GM23338 (cell line): ENCODE measurements at regions not wholly inside any gene's neighbourhood (a gene's known extent, or its start where the extent isn't known, plus 50 kb on each side); places are given as distances from the start of the nearest gene placed in this dataset.

Experiments
- ATAC-seq: fragments of 200-7000 bp; cut with Tn5 transposase; 3 replicates; pipeline ENCODE4 v1.9.1; 2020
- DNase-seq: peaks from one replicate; pipeline ENCODE4 v3.0.0-alpha.2; 2015; ENCODE audit warnings: low spot score
- H2AFZ ChIP-seq: fragments of 200-600 bp; sonication (generic); 2 replicates; pipeline ENCODE4 v1.8.0; 2016; ENCODE audit warnings: antibody characterized with exemption, mild to moderate bottlenecking, moderate library complexity
- H3F3A ChIP-seq: fragments of 200-600 bp; sonication (generic); replicated peaks from 2 replicates; pipeline ENCODE4 v1.8.0; 2017; ENCODE audit warnings: antibody characterized with exemption, mixed run types, low read depth
- H3K27ac ChIP-seq: fragments of 200-600 bp; sonication (generic); 2 replicates; pipeline ENCODE4 v1.6.1; 2016; ENCODE audit warnings: low read depth
- H3K27me3 ChIP-seq: fragments of 200-600 bp; sonication (generic); 2 replicates; pipeline ENCODE4 v1.8.0; 2016; ENCODE audit warnings: mild to moderate bottlenecking, mixed run types, moderate library complexity; ENCODE audit not compliant: insufficient read depth
- H3K36me3 ChIP-seq: fragments of 200-600 bp; sonication (generic); 2 replicates; pipeline ENCODE4 v1.8.0; 2016; ENCODE audit warnings: mild to moderate bottlenecking; ENCODE audit not compliant: insufficient read depth
- H3K4me1 ChIP-seq: fragments of 200-600 bp; sonication (generic); 2 replicates; pipeline ENCODE4 v1.8.0; 2016; ENCODE audit warnings: mild to moderate bottlenecking, moderate library complexity; ENCODE audit not compliant: insufficient read depth
- H3K4me2 ChIP-seq: fragments of 200-600 bp; sonication (generic); 2 replicates; pipeline ENCODE4 v1.7.1; 2017; ENCODE audit warnings: mixed run types
- H3K4me3 ChIP-seq: fragments of 200-600 bp; sonication (generic); 2 replicates; pipeline ENCODE4 v1.6.1; 2016; ENCODE audit warnings: mixed run types
- H3K79me2 ChIP-seq: fragments of 200-600 bp; sonication (generic); replicated peaks from 2 replicates; pipeline ENCODE4 v1.8.0; 2017; ENCODE audit warnings: mild to moderate bottlenecking; ENCODE audit not compliant: insufficient read depth
- H3K9me2 ChIP-seq: fragments of 200-600 bp; sonication (generic); 2 replicates; pipeline ENCODE4 v1.8.0; 2017; ENCODE audit not compliant: insufficient read depth
- H4K20me1 ChIP-seq: fragments of 200-600 bp; sonication (generic); replicated peaks from 2 replicates; pipeline ENCODE4 v1.8.0; 2017; ENCODE audit warnings: mild to moderate bottlenecking; ENCODE audit not compliant: insufficient read depth
- H3K27ac Mint-ChIP-seq: 2 replicates; pipeline ENCODE4 v1.8.0; 2020; ENCODE audit warnings: inconsistent platforms, mild to moderate bottlenecking, moderate library complexity, mixed read lengths
- H3K27me3 Mint-ChIP-seq: 3 replicates; pipeline ENCODE4 v1.8.0; 2022; ENCODE audit warnings: low read depth, mild to moderate bottlenecking, moderate library complexity, mixed read lengths, inconsistent platforms; ENCODE audit not compliant: insufficient read depth, poor library complexity
- H3K36me3 Mint-ChIP-seq: 3 replicates; pipeline ENCODE4 v1.8.0; 2021; ENCODE audit warnings: low read depth, mild to moderate bottlenecking, inconsistent platforms, moderate library complexity, mixed read lengths
- H3K4me1 Mint-ChIP-seq: 3 replicates; pipeline ENCODE4 v1.8.0; 2020; ENCODE audit warnings: mild to moderate bottlenecking, inconsistent platforms, mixed read lengths
- H3K4me3 Mint-ChIP-seq: 3 replicates; pipeline ENCODE4 v1.8.0; 2021; ENCODE audit warnings: moderate library complexity, mild to moderate bottlenecking, inconsistent platforms, mixed read lengths
- H3K9me3 Mint-ChIP-seq: 3 replicates; pipeline ENCODE4 v1.8.0; 2020; ENCODE audit warnings: moderate library complexity, mild to moderate bottlenecking, inconsistent platforms, mixed read lengths
- CREB1 ChIP-seq: fragments of 250-450 bp; sonication (Bioruptor Pico); IDR thresholded peaks from 2 replicates; pipeline ENCODE4 v1.5.0; 2020; ENCODE audit warnings: low read depth, mild to moderate bottlenecking, moderate library complexity
- EZH2 ChIP-seq: fragments of 200-600 bp; sonication (generic); IDR thresholded peaks from one replicate; pipeline ENCODE4 v1.8.0; 2017; ENCODE audit warnings: antibody characterized with exemption, mild to moderate bottlenecking, low read depth; ENCODE audit not compliant: unreplicated experiment
- NANOG ChIP-seq: IDR thresholded peaks from 2 replicates; pipeline ENCODE4 v1.6.1; 2016; ENCODE audit warnings: antibody characterized with exemption, borderline replicate concordance
- POLR2AphosphoS5 ChIP-seq: IDR thresholded peaks from 2 replicates; pipeline ENCODE4 v1.6.1; 2016; ENCODE audit warnings: antibody characterized with exemption, low read depth
- ZNF114 ChIP-seq: fragments of 250-450 bp; sonication (Bioruptor Pico); IDR thresholded peaks from 2 replicates; pipeline ENCODE4 v1.5.0; 2020; ENCODE audit warnings: mild to moderate bottlenecking, moderate library complexity
- TF ChIP-seq, protein P1 (sequence below): IDR thresholded peaks from one replicate; pipeline ENCODE4 v1.6.1; 2018; ENCODE audit warnings: antibody characterized with exemption; ENCODE audit not compliant: unreplicated experiment
- TF ChIP-seq, protein P2 (sequence below), 2 experiments: fragments of 200-600 bp in 1 of 2; sonication (generic) in 1 of 2; conservative IDR thresholded peaks; 2 replicates each; pipeline versions ENCODE4 v1.5.1 to v1.6.1; 2016 to 2017; ENCODE audit warnings: antibody characterized with exemption in 2 of 2, low read depth in 2 of 2, mild to moderate bottlenecking in 2 of 2, moderate library complexity in 1 of 2

DNA sequence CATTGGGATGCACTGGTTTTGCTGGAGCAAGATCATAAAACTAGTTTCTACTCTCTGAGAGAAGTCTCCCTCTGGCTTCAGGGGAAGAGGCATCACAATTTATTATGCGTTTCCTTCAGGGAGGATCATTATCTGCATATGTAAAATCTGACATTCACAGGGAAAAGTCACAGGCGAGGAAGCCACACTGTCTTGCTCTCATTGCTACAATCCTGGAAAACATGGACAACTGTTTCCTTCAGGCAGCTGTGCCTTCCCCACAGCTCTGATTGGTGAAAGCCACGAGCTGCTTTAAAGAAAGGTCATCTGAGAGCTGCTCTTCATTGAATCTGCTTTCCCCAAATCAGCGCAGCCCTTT is 397.8 kb downstream of the MED10 start (continued):
- TF ChIP-seq, protein P1, sequence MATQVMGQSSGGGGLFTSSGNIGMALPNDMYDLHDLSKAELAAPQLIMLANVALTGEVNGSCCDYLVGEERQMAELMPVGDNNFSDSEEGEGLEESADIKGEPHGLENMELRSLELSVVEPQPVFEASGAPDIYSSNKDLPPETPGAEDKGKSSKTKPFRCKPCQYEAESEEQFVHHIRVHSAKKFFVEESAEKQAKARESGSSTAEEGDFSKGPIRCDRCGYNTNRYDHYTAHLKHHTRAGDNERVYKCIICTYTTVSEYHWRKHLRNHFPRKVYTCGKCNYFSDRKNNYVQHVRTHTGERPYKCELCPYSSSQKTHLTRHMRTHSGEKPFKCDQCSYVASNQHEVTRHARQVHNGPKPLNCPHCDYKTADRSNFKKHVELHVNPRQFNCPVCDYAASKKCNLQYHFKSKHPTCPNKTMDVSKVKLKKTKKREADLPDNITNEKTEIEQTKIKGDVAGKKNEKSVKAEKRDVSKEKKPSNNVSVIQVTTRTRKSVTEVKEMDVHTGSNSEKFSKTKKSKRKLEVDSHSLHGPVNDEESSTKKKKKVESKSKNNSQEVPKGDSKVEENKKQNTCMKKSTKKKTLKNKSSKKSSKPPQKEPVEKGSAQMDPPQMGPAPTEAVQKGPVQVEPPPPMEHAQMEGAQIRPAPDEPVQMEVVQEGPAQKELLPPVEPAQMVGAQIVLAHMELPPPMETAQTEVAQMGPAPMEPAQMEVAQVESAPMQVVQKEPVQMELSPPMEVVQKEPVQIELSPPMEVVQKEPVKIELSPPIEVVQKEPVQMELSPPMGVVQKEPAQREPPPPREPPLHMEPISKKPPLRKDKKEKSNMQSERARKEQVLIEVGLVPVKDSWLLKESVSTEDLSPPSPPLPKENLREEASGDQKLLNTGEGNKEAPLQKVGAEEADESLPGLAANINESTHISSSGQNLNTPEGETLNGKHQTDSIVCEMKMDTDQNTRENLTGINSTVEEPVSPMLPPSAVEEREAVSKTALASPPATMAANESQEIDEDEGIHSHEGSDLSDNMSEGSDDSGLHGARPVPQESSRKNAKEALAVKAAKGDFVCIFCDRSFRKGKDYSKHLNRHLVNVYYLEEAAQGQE = no peak
- no peak for TF ChIP-seq EZH2
- TF ChIP-seq CREB1 = no peak
- TF ChIP-seq, protein P2, sequence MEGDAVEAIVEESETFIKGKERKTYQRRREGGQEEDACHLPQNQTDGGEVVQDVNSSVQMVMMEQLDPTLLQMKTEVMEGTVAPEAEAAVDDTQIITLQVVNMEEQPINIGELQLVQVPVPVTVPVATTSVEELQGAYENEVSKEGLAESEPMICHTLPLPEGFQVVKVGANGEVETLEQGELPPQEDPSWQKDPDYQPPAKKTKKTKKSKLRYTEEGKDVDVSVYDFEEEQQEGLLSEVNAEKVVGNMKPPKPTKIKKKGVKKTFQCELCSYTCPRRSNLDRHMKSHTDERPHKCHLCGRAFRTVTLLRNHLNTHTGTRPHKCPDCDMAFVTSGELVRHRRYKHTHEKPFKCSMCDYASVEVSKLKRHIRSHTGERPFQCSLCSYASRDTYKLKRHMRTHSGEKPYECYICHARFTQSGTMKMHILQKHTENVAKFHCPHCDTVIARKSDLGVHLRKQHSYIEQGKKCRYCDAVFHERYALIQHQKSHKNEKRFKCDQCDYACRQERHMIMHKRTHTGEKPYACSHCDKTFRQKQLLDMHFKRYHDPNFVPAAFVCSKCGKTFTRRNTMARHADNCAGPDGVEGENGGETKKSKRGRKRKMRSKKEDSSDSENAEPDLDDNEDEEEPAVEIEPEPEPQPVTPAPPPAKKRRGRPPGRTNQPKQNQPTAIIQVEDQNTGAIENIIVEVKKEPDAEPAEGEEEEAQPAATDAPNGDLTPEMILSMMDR (conservative IDR thresholded peaks at IDR 0.05; ENCODE audit: low read depth in 2 of 2) = no peak
- TF ChIP-seq ZNF114 (CRISPR knock-in tag) = no peak
- no peak for TF ChIP-seq NANOG

DNA sequence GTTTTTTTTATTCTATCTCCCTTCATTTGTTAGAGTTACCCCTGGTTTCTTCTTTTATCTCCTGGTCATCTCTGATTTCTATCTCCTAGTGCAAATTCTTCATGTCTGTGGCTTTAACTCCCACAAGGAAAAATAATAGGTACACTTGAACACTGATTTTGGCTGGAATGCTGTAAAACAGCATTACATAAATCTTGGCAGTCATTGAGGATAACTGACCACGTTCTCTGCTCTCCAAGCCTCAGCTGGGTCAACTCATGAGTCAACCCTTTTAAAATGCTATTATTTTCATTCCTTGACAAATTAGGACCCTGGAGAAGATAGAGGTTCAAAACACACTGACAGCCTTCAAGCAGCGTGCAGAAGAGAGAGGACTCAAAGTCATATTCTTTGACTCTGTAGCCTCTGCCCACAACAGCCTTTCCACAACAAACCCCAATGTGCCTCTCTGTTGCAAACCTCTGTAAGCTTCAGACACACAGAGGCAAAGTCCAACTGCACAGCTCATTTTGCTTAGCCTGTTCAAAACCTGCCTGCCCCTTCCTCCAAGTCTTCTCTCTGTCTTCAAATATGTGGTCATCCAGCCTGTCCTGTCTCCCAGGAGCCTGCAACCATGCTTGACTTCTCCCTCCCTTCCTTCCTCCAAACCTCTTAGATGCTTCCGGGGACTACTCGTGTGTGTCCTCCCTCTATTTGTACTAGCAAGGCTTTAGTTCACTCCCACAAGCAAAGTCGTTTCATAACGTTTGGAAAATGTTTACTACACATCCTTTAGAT is 398.4 kb downstream of the MED10 start:
- H2AFZ ChIP-seq = peak overlapping the region; percentile 58; the same call in 1 of the 2 replicates
- Mint-ChIP-seq H3K4me3 (no peak overlapping the region), H3K36me3 (no peaks in the 10 kb centered on the region), H3K4me1 (peaks cover 26% of the 10 kb centered on the region), H3K27me3 (peaks cover 1% of the 10 kb centered on the region), H3K9me3 (no peaks in the 10 kb centered on the region), H3K27ac (no peak overlapping the region)
- ATAC-seq (no peak), DNase-seq (no peak)
- H3K4me2 ChIP-seq = no peak overlapping the region
- H3K79me2 ChIP-seq = no peaks in the 10 kb centered on the region
- H3K9me2 ChIP-seq = peaks cover 7% of the 10 kb centered on the region; the same call in 1 of the 2 replicates
- no peaks in the 10 kb centered on the region for H4K20me1 ChIP-seq
- no peaks in the 10 kb centered on the region for H3F3A ChIP-seq
- no peak overlapping the region for H3K4me3 ChIP-seq
- no peaks in the 10 kb centered on the region for H3K36me3 ChIP-seq
- no peaks in the 10 kb centered on the region for H3K27me3 ChIP-seq
- no peak overlapping the region for H3K27ac ChIP-seq
- H3K4me1 ChIP-seq = peaks cover 14% of the 10 kb centered on the region; the same call in 1 of the 2 replicates
- TF ChIP-seq POLR2AphosphoS5 = no peak
- TF ChIP-seq, protein P1 = no peak
